ENCODE measurements at regions not wholly inside any gene's neighbourhood (a gene's known extent, or its start where the extent isn't known, plus 50 kb on each side); places are given as distances from the start of the nearest gene placed in this dataset.

DNA sequence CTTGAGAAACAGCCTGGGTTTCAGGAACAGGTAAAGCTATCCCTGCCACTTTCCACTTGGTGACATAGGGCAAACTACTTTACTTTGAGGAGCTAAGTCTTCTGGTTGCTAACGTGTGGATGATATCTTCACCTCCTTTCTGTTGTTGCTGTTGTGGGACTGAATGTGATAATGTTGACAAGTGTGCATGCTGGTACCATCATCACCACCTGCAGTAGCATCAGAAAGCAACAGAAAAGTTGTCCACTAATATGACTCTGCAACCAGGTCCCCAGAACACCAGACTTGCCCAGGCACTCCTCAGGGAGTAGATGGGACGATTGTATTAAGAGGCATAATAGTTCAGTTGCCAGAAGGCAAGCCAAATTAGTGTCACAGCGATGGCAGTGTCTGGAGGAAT is 203.2 kb upstream of the MCTP2 start:
- Mint-ChIP-seq H3K27me3 (peaks cover 21 to 27% of the 10 kb centered on the region in 2 donors), H3K27ac (no peak overlapping the region), H3K9me3 (no peaks in the 10 kb centered on the region), H3K4me3 (no peak overlapping the region), H3K36me3 (no peaks in the 10 kb centered on the region), H3K4me1 (no peaks in the 10 kb centered on the region)
- ATAC-seq (replicated peaks) (no peak), DNase-seq (no peak)

DNA sequence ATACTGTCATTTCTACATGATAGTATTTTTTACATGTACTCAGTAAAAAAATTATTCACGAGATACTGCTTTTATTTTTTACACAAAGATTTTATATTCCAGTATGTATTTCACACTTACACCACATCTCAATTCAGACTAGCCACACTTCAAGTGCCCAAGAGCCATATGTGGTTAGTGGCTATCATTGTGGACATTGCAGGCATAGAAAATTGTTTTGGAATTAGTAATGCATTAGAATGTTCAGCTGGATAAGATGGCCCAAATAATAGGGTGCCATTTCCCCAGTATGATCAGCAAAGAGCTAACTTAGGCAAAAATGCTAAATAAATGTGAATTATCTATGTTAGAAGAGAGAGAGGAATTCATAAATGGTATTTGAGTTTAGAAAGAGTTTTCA is 203.8 kb upstream of the MCTP2 start:
- Mint-ChIP-seq H3K27me3 (peaks cover 21 to 26% of the 10 kb centered on the region in 2 donors), H3K27ac (no peak overlapping the region), H3K4me3 (no peak overlapping the region), H3K36me3 (no peaks in the 10 kb centered on the region), H3K4me1 (no peaks in the 10 kb centered on the region), H3K9me3 (no peaks in the 10 kb centered on the region)
- DNase-seq (no peak), ATAC-seq (replicated peaks) (no peak)

DNA sequence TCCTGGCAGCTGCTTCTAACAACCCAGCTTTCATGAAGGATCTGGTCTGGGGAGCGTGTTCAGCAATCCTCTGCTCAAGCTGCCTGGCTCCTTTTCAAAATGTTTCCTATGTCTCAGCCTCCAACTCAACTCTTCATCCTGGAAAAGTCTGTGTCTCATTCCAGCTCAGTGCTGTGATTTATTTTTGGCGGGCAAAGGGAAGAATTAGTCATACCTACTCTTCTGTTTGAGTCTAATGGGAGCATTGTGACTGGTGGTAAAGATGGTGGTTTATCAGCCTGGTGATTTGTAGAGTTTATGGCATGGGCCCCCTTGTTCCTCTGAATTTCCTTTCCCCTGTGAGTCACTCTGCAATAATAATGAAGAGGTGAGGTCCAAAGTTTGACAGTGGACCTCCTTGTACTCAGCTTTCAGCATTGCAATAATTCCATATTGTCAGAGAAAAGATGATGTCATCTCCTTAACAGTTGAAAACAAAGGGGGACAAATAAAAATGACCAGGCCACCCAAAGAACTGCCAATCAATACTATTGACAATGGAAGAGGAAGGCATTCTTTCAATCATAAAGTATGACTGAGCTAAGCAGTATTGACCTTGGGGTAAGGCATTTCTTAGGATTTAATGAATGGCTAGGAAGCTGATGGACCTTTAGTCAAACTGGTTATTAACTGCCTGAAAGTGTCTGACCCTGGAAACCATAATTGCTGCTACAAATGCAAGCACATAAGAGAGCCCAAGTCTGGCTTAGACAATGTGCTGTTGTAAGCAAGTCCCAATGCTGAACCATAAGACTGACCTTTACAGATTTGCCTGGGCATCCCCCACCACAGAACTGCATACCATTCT is 204.7 kb upstream of the MCTP2 start:
- Mint-ChIP-seq H3K4me3 (no peak overlapping the region), H3K27me3 (peaks cover 23 to 25% of the 10 kb centered on the region in 2 donors), H3K4me1 (no peaks in the 10 kb centered on the region), H3K27ac (no peak overlapping the region), H3K36me3 (no peaks in the 10 kb centered on the region), H3K9me3 (no peaks in the 10 kb centered on the region)
- DNase-seq = no peak
- no peak for ATAC-seq (replicated peaks)

DNA sequence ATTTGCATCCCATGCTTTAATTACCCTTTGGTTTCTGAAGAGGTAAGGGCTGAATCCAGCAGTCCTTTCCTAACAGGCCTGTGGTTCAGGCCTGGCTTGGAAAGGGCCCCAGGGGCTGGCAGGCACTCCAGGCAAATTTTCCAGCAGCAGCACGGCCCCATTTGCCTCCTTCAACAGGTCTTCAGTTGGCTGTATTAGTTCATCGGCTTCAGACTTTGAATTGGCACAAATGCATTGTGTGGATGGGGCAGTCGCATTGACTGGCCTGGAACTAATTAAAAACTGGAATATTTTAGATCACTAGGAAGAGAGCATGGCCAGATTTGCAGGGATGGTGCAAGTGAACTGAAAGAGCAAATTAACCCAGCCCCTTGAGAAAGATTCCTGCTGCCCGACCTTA is 207.8 kb upstream of the MCTP2 start:
- no peak for ATAC-seq (replicated peaks)
- Mint-ChIP-seq H3K27me3 (peaks cover 17 to 30% of the 10 kb centered on the region in 2 donors), H3K4me1 (no peaks in the 10 kb centered on the region), H3K4me3 (no peak overlapping the region), H3K36me3 (no peaks in the 10 kb centered on the region), H3K27ac (no peak overlapping the region), H3K9me3 (no peaks in the 10 kb centered on the region)
- no peak for DNase-seq

DNA sequence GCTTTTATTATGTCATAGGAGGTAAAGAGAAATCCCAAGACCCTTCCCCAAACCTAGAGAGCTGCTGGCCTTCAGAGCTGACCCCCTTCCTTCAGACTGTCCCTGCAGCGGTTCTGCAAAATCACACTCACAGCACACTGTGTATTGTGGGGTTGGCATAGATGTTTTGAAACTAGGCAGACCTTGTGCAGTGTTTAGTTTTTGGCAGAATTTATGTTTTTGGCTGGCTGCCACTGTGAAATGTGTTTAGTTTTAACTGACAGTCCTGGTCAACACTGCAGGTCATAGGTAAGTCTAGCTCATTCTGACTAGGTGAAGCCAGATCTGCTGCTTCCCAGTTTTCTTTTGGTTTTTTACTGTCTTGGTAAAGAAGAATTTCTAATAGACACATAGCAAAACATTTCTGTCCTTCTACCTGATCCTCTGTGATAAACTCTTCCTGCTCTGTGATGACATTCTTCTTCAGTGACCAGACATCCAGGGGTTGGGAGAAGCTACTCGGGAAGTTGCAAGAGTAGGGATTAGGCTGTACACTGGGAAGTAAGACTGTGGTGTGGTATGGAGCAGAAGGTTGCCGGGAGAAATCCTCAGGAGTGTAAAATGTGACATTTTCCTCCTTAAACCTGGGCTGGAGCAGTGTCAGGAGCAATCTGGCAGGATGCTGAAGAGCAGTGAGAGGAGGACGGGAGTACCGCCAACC is 209.6 kb upstream of the MCTP2 start:
- H3K27me3 Mint-ChIP-seq = peaks cover 13 to 26% of the 10 kb centered on the region in 2 donors
- H3K4me1 Mint-ChIP-seq = no peaks in the 10 kb centered on the region
- no peaks in the 10 kb centered on the region for H3K36me3 Mint-ChIP-seq
- ATAC-seq (replicated peaks) (no peak), DNase-seq (no peak)
- H3K4me3 Mint-ChIP-seq = no peak overlapping the region
- no peaks in the 10 kb centered on the region for H3K9me3 Mint-ChIP-seq
- no peak overlapping the region for H3K27ac Mint-ChIP-seq

DNA sequence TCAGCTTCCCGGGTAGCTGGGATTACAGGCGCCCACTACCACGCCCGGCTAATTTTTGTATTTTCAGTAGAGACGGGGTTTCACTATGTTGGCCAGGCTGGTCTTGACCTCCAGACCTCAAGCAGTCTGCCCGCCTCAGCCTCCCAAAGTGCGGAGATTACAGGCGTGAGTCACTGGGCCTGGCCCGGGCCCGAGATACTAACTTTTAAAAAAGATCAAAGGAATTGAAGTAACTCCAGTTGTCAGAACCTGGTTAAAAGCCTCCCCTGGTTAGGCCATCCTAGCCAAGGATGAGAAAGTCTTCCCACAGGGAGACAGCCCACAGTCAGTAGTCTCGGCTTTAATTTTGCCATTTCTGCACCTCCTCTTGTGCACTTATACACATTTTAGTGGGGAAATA is 212.3 kb upstream of the MCTP2 start:
- H3K36me3 Mint-ChIP-seq = no peaks in the 10 kb centered on the region
- peaks cover 0 to 3% of the 10 kb centered on the region in 2 donors for H3K9me3 Mint-ChIP-seq
- ATAC-seq (replicated peaks) (no peak), DNase-seq (no peak)
- no peak overlapping the region for H3K4me3 Mint-ChIP-seq
- no peaks in the 10 kb centered on the region for H3K4me1 Mint-ChIP-seq
- peaks cover 19 to 20% of the 10 kb centered on the region in 2 donors for H3K27me3 Mint-ChIP-seq
- no peak overlapping the region for H3K27ac Mint-ChIP-seq

DNA sequence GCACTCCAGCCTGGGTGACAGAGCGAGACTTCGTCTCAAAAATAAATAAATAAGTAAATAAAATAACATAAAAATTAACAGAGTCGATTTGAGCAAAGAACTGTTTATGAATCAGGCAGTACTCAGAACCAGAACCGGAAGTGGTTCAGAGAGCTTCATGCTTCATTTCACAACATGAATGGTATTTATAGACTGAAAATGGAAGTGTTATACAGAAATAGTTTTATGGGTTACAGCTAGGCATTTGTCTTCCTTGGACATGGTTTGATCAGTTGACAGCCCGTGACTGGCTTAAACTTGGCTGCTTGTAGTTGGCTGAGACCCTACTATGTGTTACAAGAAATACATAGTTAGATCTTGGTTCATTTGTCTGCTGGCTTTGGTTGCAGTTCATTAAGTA is 216.0 kb upstream of the MCTP2 start:
- Mint-ChIP-seq H3K4me3 (no peak overlapping the region), H3K27ac (no peak overlapping the region), H3K27me3 (peaks cover 6 to 9% of the 10 kb centered on the region in 2 donors), H3K9me3 (peaks cover 0 to 3% of the 10 kb centered on the region in 2 donors), H3K36me3 (no peaks in the 10 kb centered on the region), H3K4me1 (no peaks in the 10 kb centered on the region)
- ATAC-seq (replicated peaks) = no peak
- DNase-seq = no peak

DNA sequence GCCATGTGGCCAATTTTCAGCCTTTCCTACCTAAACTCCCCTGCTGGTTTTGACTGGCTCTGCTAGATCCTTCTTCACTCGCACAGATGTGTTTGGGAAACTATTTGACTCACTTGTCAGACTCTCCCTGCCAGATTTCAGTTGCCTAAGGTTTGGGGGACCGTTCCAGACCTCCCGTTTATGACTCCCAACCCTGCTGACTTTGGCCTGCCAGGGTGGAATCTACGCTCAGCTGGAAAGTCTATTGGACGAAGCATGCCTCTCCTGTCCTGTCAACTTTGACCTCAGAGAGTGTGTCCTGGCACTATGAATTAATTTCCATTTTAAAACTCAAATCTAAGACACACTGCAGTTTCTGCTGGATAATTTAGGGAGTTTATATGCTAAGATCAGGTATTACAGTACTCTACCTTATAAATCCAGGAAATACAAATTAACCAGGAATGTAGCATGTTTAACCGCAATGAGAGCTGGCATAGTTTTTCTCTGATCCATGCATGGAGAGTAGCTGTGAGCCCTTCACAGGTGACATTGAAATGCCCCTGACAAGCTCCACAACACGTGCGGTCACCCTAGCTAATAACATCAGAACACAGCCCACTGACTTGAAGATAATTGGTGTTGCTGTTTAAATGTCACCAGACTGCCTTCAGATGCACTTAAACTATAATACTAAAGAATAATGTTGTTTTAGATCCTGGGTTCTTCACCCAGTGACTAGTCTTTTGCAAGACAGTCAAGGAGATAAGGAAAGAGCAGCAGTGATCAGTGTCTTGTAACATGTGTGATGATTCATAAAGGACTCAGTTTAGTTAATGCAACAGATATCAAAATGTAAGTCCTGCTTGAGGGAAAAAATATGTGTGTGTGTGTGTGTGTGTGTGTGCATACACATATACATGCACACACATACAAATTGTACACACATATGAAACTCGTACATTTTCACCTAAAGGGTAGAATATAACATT is 223.0 kb upstream of the MCTP2 start:
- ATAC-seq (replicated peaks) (no peak), DNase-seq (no peak)
- no peak overlapping the region for H3K27ac Mint-ChIP-seq
- H3K36me3 Mint-ChIP-seq = no peaks in the 10 kb centered on the region
- H3K4me3 Mint-ChIP-seq = no peak overlapping the region
- H3K27me3 Mint-ChIP-seq = no peaks in the 10 kb centered on the region
- H3K4me1 Mint-ChIP-seq = no peaks in the 10 kb centered on the region
- H3K9me3 Mint-ChIP-seq = peaks cover 0 to 3% of the 10 kb centered on the region in 2 donors

DNA sequence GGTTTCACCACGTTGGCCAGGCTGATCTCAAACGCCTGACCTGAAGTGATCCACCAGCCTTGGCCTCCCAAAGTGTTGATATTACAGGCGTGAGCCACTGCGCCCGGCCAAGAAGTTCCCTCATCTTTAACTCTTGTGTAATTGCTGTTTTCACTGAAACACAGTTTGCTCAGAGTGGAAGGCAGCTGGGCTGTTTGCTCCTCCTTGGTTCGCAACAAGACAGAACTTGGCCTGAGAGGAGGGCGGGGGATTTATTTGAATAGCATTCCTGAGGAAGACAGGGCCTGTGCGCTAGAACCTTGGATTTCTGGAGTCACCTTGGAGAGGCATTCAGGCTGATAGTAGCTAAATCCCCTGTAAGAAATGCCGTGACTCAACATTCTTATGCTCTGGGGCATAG is 226.7 kb upstream of the MCTP2 start:
- no peaks in the 10 kb centered on the region for H3K36me3 Mint-ChIP-seq
- no peak for DNase-seq
- no peak overlapping the region for H3K27ac Mint-ChIP-seq
- H3K4me3 Mint-ChIP-seq = no peak overlapping the region
- H3K4me1 Mint-ChIP-seq = no peaks in the 10 kb centered on the region
- no peak for ATAC-seq (replicated peaks)
- peaks cover 0 to 3% of the 10 kb centered on the region in 2 donors for H3K9me3 Mint-ChIP-seq
- H3K27me3 Mint-ChIP-seq = no peaks in the 10 kb centered on the region

DNA sequence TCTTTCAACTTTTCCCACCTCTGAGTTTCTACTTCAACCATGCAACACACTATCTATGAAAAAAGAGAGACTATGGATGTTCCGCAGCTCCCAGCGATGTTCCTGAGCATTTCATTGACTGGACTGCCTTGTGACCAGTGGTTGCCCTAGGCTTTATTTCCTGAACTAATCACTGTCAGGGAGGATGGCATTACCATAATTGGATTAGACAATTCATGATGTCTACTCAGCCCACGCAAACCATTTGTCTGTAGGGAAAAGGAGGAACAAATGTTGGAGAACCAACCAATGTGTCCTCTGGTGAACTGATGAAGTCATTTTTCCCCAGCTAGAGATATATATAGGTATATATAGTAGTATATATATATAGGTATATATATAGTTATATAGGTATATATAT is 229.3 kb upstream of the MCTP2 start:
- no peak for DNase-seq
- no peaks in the 10 kb centered on the region for H3K36me3 Mint-ChIP-seq
- H3K4me1 Mint-ChIP-seq = no peaks in the 10 kb centered on the region
- H3K27ac Mint-ChIP-seq = no peak overlapping the region
- no peak for ATAC-seq (replicated peaks)
- H3K27me3 Mint-ChIP-seq = no peaks in the 10 kb centered on the region
- H3K4me3 Mint-ChIP-seq = no peak overlapping the region
- peaks cover 0 to 3% of the 10 kb centered on the region in 2 donors for H3K9me3 Mint-ChIP-seq

DNA sequence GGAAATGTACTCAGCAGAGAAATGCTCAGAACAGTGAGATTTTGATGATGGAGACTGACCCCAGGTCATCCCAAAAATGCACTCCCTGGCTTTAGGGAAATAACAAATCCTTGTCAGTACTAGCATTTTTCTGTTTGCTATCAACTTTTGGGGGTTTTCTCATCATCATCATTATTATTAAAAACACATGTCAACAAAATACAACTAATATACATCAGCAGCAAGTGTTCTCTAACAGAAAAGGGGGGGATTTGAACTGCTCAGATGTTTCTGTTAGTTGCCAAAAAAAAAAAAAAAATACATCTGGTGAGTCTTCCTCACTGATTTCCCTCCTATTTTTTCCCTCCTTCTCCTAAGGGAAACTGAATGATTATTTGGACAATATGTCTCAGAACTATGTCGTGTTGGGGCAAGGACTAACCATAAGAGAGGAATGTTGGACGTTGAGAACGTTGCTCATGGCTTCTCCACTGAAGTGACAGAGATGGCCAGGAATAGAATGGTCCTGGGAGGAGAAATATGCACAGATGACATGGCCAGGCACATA is 230.0 kb upstream of the MCTP2 start:
- Mint-ChIP-seq H3K27me3 (no peaks in the 10 kb centered on the region), H3K4me1 (no peaks in the 10 kb centered on the region), H3K9me3 (peaks cover 0 to 3% of the 10 kb centered on the region in 2 donors), H3K4me3 (no peak overlapping the region), H3K36me3 (no peaks in the 10 kb centered on the region), H3K27ac (no peak overlapping the region)
- DNase-seq (no peak), ATAC-seq (replicated peaks) (no peak)

DNA sequence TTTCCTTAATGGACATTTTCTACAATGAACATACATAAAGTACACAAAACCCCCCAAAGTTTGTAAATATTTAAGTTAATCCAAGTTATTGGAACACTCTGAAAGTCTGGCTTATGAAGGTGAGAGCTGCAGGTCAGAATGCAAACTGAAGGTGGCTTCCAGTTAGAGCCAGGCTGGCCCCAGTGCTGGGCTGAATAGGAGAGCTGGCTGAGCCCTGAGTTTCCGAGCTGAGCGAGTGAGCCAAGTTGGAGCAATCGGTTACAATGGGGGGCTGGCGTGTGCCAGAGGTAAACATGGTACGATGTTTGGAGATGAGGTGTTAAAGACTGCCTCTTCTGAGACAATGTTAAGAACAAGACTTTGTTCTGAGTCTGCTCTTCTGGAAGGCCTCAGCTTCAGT is 230.8 kb upstream of the MCTP2 start:
- Mint-ChIP-seq H3K9me3 (no peaks in the 10 kb centered on the region), H3K4me1 (no peaks in the 10 kb centered on the region), H3K4me3 (no peak overlapping the region), H3K27ac (no peak overlapping the region), H3K27me3 (no peaks in the 10 kb centered on the region), H3K36me3 (no peaks in the 10 kb centered on the region)
- no peak for DNase-seq
- ATAC-seq (replicated peaks) = no peak

DNA sequence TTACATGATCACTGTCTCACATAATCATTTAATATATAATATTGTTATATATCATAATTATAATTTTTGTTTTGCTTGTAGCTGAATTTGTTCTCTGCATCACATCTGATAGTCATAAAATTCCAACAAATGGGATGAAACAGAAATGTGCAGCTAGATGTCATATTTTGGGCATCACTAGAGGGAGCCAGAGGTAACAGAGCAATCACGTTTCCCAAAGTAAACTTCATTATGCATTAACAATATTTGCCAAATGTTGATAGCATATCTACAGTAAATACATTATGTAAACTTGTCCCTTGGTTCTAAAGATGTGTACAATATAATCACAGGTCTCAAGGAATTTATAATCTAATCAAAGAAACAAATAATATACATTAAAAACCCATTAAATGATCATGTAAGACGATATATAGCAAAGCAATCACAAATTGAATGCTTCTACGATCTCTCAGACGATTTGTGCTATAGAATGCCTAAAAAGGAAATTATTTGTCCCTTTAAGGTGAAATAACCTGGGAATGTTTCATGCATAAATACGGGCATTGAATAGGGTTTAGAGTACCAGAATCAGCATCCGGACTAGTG is 234.2 kb upstream of the MCTP2 start:
- Mint-ChIP-seq H3K4me1 (no peaks in the 10 kb centered on the region), H3K4me3 (no peak overlapping the region), H3K27me3 (no peaks in the 10 kb centered on the region), H3K9me3 (no peaks in the 10 kb centered on the region), H3K36me3 (no peaks in the 10 kb centered on the region), H3K27ac (no peak overlapping the region)
- DNase-seq (no peak), ATAC-seq (replicated peaks) (no peak)

All from stimulated activated naive B cell treated with anti-CD40 and anti-IgM and Interleukin-4, amounts not matched to agents 10 μg/mL and 1 μg/mL and 100 μg/mL, for 72 hours (primary cell).